ENCODE measurements at regions not wholly inside any gene's neighbourhood (a gene's known extent, or its start where the extent isn't known, plus 50 kb on each side); places are given as distances from the start of the nearest gene placed in this dataset.

DNA sequence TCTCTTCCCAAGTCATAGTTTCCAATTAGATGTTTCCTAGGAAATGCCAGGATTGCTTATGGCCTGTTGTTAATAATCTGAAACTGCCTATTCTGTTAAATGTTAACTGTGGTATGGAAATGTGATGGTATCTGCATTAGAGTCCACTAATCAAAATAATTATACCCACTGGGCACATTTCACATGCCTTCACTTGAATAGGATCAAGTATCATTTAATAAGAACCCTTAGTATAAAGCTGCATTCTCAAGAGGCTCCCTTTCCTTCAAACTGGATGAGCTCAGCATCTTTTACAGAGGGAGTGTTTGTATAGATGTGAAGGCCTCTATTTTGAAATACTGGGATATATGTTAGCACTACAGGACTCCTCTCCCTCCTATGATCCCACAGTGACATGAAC lies 477.2 kb upstream of the VRK2 start:
- TF ChIP-seq, protein P1, sequence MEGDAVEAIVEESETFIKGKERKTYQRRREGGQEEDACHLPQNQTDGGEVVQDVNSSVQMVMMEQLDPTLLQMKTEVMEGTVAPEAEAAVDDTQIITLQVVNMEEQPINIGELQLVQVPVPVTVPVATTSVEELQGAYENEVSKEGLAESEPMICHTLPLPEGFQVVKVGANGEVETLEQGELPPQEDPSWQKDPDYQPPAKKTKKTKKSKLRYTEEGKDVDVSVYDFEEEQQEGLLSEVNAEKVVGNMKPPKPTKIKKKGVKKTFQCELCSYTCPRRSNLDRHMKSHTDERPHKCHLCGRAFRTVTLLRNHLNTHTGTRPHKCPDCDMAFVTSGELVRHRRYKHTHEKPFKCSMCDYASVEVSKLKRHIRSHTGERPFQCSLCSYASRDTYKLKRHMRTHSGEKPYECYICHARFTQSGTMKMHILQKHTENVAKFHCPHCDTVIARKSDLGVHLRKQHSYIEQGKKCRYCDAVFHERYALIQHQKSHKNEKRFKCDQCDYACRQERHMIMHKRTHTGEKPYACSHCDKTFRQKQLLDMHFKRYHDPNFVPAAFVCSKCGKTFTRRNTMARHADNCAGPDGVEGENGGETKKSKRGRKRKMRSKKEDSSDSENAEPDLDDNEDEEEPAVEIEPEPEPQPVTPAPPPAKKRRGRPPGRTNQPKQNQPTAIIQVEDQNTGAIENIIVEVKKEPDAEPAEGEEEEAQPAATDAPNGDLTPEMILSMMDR (IDR thresholded peaks at IDR 0.05), result no peak
- no peak for TF ChIP-seq POLR2A (IDR thresholded peaks at IDR 0.05)

Data from esophagus squamous epithelium (tissue), 4 donors.